PC-3 (cell line): ENCODE measurements at regions not wholly inside any gene's neighbourhood (a gene's known extent, or its start where the extent isn't known, plus 50 kb on each side); places are given as distances from the start of the nearest gene placed in this dataset.

Experiments
- ATAC-seq: fragments of 200-7000 bp; cut with Tn5 transposase; 2 replicates; pipeline ENCODE4 v1.9.1; 2020; ENCODE audit warnings: mild to moderate bottlenecking, moderate library complexity
- BruUV-seq: library from RNA; stranded (reverse); fragments of 400-500 nt; replicated peaks from 2 replicates; lab custom pipeline; 2021; lab: Mats Ljungman, UMichigan
- CTCF ChIA-PET: fragments of 300-600 bp; sonication (Branson Sonifier 250); formaldehyde crosslinking; loops from one replicate; lab custom pipeline; 2022; ENCODE audit warnings: antibody characterized with exemption; lab: Charles Lee
- POLR2A ChIA-PET: fragments of 300-600 bp; sonication (Branson Sonifier 250); formaldehyde crosslinking; loops from one replicate; lab custom pipeline; 2022; ENCODE audit warnings: antibody characterized with exemption; ENCODE audit not compliant: unreplicated experiment; lab: Charles Lee
- DNase-seq: peaks from one replicate; pipeline ENCODE4 v3.0.0-alpha.2; 2015
- H2AFZ ChIP-seq: fragments of 300-600 bp; sonication (generic); 2 replicates; pipeline ENCODE4 v1.6.0; 2016; ENCODE audit warnings: antibody characterized with exemption, low read length
- H3F3A ChIP-seq: fragments of 300-600 bp; sonication (generic); one replicate; pipeline ENCODE4 v1.6.0; 2017; ENCODE audit warnings: antibody characterized with exemption, low read length, control low read depth, mild to moderate bottlenecking; ENCODE audit not compliant: unreplicated experiment
- H3K27ac ChIP-seq: fragments of 300-600 bp; sonication (generic); 2 replicates; pipeline ENCODE4 v1.5.1; 2016; ENCODE audit warnings: mild to moderate bottlenecking, low read length
- H3K27me3 ChIP-seq: fragments of 300-600 bp; sonication (generic); 2 replicates; pipeline ENCODE4 v1.6.1; 2016; ENCODE audit warnings: low read length, mixed read lengths
- H3K36me3 ChIP-seq: fragments of 300-600 bp; sonication (generic); 2 replicates; pipeline ENCODE4 v1.6.1; 2016; ENCODE audit warnings: low read depth, mixed run types, low read length, mixed read lengths
- H3K4me1 ChIP-seq: fragments of 300-600 bp; sonication (generic); 2 replicates; pipeline ENCODE4 v1.5.1; 2016; ENCODE audit warnings: low read length; ENCODE audit not compliant: insufficient read depth
- H3K4me2 ChIP-seq: fragments of 300-600 bp; sonication (generic); 2 replicates; pipeline ENCODE4 v1.6.0; 2016; ENCODE audit warnings: low read length
- H3K4me3 ChIP-seq: fragments of 300-600 bp; sonication (generic); 2 replicates; pipeline ENCODE4 v1.5.1; 2016; ENCODE audit warnings: mild to moderate bottlenecking, low read length, mixed read lengths
- H3K79me2 ChIP-seq: fragments of 300-600 bp; sonication (generic); 2 replicates; pipeline ENCODE4 v1.6.1; 2017; ENCODE audit warnings: low read length, mixed read lengths
- H3K9ac ChIP-seq: fragments of 300-600 bp; sonication (generic); 2 replicates; pipeline ENCODE4 v1.6.0; 2016; ENCODE audit warnings: mild to moderate bottlenecking, low read length
- H3K9me2 ChIP-seq: fragments of 300-600 bp; sonication (generic); replicated peaks from 2 replicates; pipeline ENCODE4 v1.6.1; 2016; ENCODE audit warnings: mixed run types, low read length, mixed read lengths
- H3K9me3 ChIP-seq: fragments of 300-600 bp; sonication (generic); 2 replicates; pipeline ENCODE4 v1.6.1; 2016; ENCODE audit warnings: low read length, mixed read lengths
- H4K20me1 ChIP-seq: fragments of 300-600 bp; sonication (generic); 2 replicates; pipeline ENCODE4 v1.6.1; 2016; ENCODE audit warnings: low read length, mixed read lengths
- CTCF ChIP-seq: fragments of 300-600 bp; sonication (generic); conservative IDR thresholded peaks from 2 replicates; pipeline ENCODE4 v1.5.1; 2017; ENCODE audit warnings: antibody characterized with exemption, low read depth, mild to moderate bottlenecking, low read length
- EZH2 ChIP-seq: fragments of 300-600 bp; sonication (generic); IDR thresholded peaks from one replicate; pipeline ENCODE4 v1.6.1; 2017; ENCODE audit warnings: antibody characterized with exemption, mild to moderate bottlenecking, low read length; ENCODE audit not compliant: unreplicated experiment
- EZH2phosphoT487 ChIP-seq: fragments of 300-600 bp; sonication (generic); IDR thresholded peaks from 2 replicates; pipeline ENCODE4 v1.6.1; 2018; ENCODE audit warnings: mild to moderate bottlenecking, antibody characterized with exemption, low read length, borderline replicate concordance
- intact Hi-C: fragments of 100-400 bp; cut with micrococcal nuclease; formaldehyde crosslinking; loops from 2 replicates; pipeline ENCODE4 v1.9.0; 2023

GRCh38 chr10:44467090-44467489 is 82.2 kb upstream of the CXCL12 start:
- POLR2A ChIA-PET, result no interaction called here

DNA sequence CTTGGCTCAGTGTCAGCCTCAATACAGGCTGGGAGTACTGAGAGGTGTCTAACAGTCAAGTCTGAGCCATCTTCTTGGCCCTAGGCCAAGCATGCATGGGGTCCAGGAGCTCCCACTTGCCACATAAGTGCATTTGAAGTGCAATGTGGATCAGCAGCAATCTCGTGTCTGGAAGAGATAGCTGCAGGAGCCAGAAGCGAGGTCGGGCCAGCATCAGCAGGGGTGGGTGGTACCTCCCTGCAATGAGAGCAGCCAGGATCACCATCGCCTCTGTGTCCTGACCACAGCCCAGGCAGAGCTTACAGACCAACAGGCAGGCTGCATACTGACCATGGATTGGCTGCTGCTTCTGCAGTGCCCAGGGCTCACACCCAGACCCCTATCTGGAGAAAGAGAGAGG is 83.0 kb upstream of the CXCL12 start:
- TF ChIP-seq EZH2phosphoT487, result no peak
- no peak for TF ChIP-seq CTCF
- TF ChIP-seq EZH2, result no peak
- CTCF ChIA-PET, result no interaction called here
- H3K36me3 ChIP-seq, result no peaks in the 10 kb centered on the region
- no peak overlapping the region for H3K9ac ChIP-seq
- H3K27ac ChIP-seq, result no peak overlapping the region
- ATAC-seq (no peak), DNase-seq (no peak)
- no peaks in the 10 kb centered on the region for H4K20me1 ChIP-seq
- H3K27me3 ChIP-seq, result peaks cover 40% of the 10 kb centered on the region
- H3K4me1 ChIP-seq, result no peaks in the 10 kb centered on the region
- no peak overlapping the region for H3K4me3 ChIP-seq
- H3K9me2 ChIP-seq, result no peaks in the 10 kb centered on the region
- no peaks in the 10 kb centered on the region for H3K79me2 ChIP-seq
- H3F3A ChIP-seq, result no peaks in the 10 kb centered on the region
- H2AFZ ChIP-seq, result no peak overlapping the region
- intact Hi-C loops, result no loop called here
- no TSS peak for BruUV-seq
- no peak overlapping the region for H3K4me2 ChIP-seq
- POLR2A ChIA-PET, result no interaction called here
- no peaks in the 10 kb centered on the region for H3K9me3 ChIP-seq

More at GRCh38 chr10:44467090-44467489, 82.2 kb upstream of the CXCL12 start:
- H3F3A ChIP-seq, result no peaks in the 10 kb centered on the region
- no peaks in the 10 kb centered on the region for H3K9me3 ChIP-seq
- H3K79me2 ChIP-seq, result no peaks in the 10 kb centered on the region
- no peaks in the 10 kb centered on the region for H3K4me1 ChIP-seq
- no peak overlapping the region for H3K9ac ChIP-seq
- H3K27me3 ChIP-seq, result peaks cover 40% of the 10 kb centered on the region
- no peaks in the 10 kb centered on the region for H3K9me2 ChIP-seq
- no peak for TF ChIP-seq EZH2
- no TSS peak for BruUV-seq
- no peaks in the 10 kb centered on the region for H4K20me1 ChIP-seq
- CTCF ChIA-PET, result no interaction called here
- H3K36me3 ChIP-seq, result no peaks in the 10 kb centered on the region
- H3K4me2 ChIP-seq, result no peak overlapping the region
- no peak overlapping the region for H3K4me3 ChIP-seq
- intact Hi-C loops, result no loop called here
- H2AFZ ChIP-seq, result no peak overlapping the region
- no peak for DNase-seq
- ATAC-seq, result no peak
- H3K27ac ChIP-seq, result no peak overlapping the region

DNA sequence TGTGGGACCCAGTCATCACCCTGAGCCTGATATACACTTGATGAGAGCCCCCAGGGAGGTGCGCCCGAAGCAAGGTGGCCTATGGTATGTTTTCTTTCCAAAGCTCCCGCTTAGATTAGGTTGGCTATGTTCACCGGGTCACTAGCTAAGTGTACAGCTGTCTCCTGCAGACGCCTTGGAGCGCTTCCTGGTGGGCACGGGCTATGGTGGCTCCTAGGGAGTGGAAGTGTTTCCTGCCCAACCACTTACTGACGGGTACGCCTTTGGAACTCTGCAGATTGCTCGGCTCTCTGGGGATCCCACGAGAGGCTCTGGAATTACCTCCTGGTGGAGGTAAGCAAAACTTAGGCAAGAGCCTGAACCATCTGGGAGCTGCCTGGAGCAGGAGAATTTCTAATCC is 83.6 kb upstream of the CXCL12 start:
- no peak overlapping the region for H3K4me2 ChIP-seq
- DNase-seq (no peak), ATAC-seq (no peak)
- CTCF ChIA-PET, result no interaction called here
- POLR2A ChIA-PET, result no interaction called here
- H3K4me1 ChIP-seq, result no peaks in the 10 kb centered on the region
- H3F3A ChIP-seq, result no peaks in the 10 kb centered on the region
- H3K9me3 ChIP-seq, result no peaks in the 10 kb centered on the region
- H3K4me3 ChIP-seq, result no peak overlapping the region
- H2AFZ ChIP-seq, result no peak overlapping the region
- TF ChIP-seq EZH2phosphoT487 (no peak), CTCF (no peak), EZH2 (no peak)
- no peak overlapping the region for H3K27ac ChIP-seq
- BruUV-seq, result no TSS peak
- intact Hi-C loops, result no loop called here
- no peaks in the 10 kb centered on the region for H3K79me2 ChIP-seq
- no peaks in the 10 kb centered on the region for H4K20me1 ChIP-seq
- no peaks in the 10 kb centered on the region for H3K9me2 ChIP-seq
- H3K36me3 ChIP-seq, result no peaks in the 10 kb centered on the region
- no peak overlapping the region for H3K9ac ChIP-seq
- peaks cover 36% of the 10 kb centered on the region for H3K27me3 ChIP-seq
